NCI-H345 treated with DMSO at 0.1 percent for 48 hours (cell line): ENCODE measurements at regions not wholly inside any gene's neighbourhood (a gene's known extent, or its start where the extent isn't known, plus 50 kb on each side); places are given as distances from the start of the nearest gene placed in this dataset.

Source experiments
- DNase-seq: peaks from one replicate; lab custom pipeline; 2025; ENCODE audit not compliant: unreplicated experiment; lab: John Stamatoyannopoulos, UW

DNA sequence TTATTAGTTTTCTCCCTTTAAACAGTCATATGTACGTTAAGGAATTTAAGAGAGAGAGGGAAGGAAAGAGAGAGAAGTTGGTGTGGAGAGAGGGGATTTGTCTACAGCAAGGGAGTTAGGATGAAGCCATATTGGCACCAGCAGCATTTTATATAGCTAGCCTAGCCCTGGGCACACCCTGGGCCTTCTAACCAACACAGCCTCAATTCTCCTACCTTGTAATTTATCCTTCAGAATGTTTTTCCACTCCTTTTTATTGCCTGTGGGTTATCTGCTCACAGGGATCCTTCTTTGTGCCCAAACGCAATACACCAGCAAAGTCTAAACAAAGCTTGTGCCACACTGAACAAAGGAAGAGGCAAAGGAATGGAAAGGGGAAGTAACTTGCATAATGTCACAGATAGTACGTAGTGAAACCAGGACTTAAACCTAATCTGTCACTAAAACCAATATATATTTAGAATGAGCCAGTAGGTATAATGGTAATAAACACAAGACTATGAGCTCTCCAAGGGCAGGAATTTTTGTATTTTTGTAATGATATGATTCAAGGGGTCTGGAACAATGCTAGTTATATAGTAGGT lies 613.8 kb upstream of the TENM4 start:
- DNase-seq = no peak

GRCh38 chr11:80048513-80048912 lies 607.7 kb upstream of the TENM4 start:
- DNase-seq = no peak

DNA sequence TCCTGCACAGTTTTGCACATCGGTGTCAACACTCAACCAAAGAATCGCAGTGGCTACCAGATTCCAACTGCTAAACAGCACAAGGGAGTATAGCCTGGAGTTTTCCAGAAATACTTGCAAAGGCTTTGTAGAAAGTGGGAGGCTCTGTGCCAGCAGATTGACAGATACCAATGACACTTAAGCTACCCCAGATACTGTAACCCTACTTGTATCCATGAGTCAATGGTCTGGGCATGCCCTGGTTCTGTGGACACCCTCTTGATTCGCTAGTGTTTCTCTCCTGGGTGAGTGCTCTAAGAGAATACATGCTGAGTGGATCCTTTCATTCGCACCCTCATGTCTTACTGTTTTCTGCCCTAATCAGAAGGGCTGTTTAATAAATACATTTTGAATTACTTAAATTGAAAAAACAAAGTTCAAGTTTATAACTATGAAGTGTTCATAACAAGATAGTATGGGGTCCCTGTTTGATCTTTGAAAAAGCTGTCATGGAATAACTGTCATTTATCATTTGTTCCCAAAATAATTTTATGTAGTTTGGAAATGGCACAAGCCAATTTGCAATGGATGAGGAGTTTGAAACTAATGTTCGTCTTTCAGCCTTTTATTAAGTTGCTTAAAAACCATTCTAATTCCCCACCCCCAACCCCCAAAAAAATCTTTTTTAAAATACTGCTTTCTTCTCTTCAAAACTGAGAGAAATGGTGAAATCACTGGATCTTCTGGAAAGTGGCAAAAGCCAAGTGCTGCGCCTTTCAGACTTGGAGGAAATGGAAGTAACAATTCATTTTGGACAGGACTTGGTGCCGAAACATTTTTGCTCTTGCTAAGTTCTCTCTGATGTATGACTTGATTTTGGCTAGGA lies 600.5 kb upstream of the TENM4 start:
- DNase-seq = no peak

GRCh38 chr11:80034801-80035200 lies 594.0 kb upstream of the TENM4 start:
- DNase-seq = no peak

GRCh38 chr11:80031014-80031600 lies 590.3 kb upstream of the TENM4 start:
- no peak for DNase-seq

DNA sequence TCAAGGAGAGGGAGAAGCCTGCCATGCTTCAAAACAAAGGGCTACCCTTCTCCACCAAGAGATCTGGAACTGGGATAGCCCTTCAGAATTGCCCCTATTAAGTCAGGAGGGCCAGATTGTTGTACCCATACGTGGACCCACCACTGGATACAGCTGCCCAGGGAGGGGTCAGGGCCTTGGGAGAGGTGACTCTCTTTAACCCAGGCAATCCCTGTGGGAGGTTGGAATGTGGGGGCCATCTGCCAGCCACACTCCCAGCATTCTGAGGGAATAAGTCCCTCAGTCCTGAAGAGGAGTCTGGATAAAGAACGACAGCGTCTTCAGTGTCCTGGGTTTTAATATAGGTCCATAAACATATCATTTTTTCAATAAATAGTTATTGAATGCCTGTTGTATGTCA lies 588.2 kb upstream of the TENM4 start:
- DNase-seq = no peak

DNA sequence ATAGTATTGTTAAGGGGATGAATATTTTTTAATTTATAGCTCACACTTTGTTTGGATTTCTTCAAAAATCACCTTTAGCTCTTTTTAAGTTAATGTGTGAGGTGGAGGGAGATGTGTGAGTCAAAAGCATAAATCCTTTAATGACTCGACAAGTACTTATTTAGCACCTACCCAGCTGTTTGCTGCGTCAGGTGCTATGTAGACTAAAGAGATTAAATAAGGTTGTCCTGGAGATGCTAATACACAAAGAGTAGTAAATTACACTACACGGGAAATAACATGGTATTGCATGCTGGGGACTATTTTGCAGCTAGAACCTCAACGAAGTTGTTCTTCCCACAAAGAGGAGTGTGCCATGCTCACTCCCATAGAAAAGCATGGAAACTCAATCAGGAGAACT lies 583.3 kb upstream of the TENM4 start:
- no peak for DNase-seq

DNA sequence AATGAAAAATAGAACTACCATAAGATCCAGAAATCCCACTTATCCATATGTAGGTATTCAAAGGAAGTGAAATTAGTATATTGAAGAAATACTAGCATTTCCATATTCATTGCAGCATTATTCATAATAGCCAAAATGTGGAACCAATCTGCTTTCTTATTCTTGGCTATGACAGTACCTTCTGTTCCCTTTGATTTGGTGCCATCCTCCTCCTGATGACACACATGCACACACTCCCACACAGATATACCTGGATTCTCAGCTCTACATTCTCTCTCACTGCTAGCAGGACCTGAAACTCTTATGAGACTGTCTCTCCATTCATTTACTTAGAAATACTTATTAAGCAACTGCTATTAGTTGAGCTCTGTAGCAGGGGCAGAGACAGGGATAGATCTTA lies 582.6 kb upstream of the TENM4 start:
- DNase-seq = no peak

- no peak for DNase-seq
Observed at GRCh38 chr11:80010536-80010935, 569.7 kb upstream of the TENM4 start.

- DNase-seq = no peak
Observed at GRCh38 chr11:80009081-80009480, 568.3 kb upstream of the TENM4 start.

DNA sequence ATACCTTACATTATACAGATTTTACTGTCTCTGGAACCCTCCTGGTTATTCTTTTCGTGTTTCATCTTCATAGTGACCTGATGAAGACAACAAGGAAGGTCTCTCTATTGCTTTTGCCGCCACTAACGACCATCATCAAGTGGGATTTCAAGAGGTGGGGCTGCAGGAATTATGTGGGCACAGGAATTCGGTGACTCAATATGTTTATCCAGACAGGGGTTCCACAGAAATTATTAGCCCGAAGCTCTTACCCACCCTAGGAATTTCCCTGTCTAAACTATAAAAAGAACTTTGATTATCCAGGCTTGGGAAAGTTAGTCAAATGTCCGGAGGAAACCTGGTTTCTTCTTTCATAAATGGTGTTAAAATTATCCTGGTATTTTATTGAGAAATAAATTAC lies 566.8 kb upstream of the TENM4 start:
- no peak for DNase-seq

- DNase-seq = no peak
Observed at GRCh38 chr11:79990141-79990540, 549.3 kb upstream of the TENM4 start.

DNA sequence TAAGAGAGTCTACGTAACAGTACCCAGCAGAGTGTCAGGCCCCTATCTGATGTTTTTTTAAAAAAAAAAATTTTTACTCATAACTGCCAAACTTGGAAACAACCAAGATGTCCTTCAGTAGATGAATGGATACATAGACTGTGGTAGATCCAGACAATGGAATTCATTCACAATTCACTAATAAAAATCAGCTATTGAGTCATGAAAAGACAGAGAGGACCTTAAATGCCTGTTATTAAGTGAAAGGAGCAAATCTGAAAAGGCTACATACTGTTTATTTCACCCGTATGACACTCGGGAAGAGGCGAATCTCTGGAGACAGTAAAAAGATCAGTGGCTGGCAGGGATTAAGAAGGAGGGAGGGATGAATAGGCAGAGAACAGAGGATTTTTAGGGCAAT lies 541.4 kb upstream of the TENM4 start:
- DNase-seq = no peak

- no peak for DNase-seq
Observed at GRCh38 chr11:79980916-79981315, 540.1 kb upstream of the TENM4 start.

GRCh38 chr11:79973721-79974617 lies 533.1 kb upstream of the TENM4 start:
- no peak for DNase-seq

DNA sequence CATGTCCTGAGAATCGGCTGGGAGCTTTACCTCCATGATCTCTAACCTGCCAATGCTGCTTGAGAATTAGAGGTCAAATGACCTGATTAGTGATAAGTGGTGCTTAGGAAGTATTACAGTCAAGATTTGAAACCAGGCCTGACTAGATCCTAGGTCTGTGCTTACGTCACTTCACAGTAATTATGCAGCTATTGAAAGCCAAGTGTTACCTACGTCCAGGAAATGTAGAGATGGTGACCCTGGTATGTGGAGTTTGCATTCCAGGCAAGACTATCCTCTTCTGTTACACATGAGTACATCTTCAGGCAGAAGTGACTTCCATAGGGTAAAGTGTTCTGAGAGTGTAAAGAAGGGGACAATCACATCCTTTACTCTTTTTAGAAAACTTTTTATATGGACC lies 530.4 kb upstream of the TENM4 start:
- DNase-seq = no peak

DNA sequence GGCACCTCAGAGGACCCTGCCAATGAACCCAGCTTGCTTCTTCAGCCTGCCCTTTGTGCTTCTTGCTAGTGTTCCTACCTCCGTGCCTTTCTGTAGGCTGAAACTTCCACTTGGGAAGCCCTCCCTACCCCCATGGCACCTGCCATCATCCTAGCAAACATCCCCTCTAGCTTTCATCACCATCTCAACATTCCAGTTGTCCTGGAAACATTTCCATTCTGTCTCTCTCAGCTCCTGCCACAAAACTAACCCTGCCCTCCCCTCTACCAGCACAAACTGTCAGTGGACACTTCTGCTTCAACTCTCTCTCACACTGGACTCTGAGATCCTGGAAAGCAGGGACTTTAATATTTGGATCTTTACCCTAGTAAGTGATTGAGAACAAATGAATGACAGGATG lies 525.8 kb upstream of the TENM4 start:
- no peak for DNase-seq

DNA sequence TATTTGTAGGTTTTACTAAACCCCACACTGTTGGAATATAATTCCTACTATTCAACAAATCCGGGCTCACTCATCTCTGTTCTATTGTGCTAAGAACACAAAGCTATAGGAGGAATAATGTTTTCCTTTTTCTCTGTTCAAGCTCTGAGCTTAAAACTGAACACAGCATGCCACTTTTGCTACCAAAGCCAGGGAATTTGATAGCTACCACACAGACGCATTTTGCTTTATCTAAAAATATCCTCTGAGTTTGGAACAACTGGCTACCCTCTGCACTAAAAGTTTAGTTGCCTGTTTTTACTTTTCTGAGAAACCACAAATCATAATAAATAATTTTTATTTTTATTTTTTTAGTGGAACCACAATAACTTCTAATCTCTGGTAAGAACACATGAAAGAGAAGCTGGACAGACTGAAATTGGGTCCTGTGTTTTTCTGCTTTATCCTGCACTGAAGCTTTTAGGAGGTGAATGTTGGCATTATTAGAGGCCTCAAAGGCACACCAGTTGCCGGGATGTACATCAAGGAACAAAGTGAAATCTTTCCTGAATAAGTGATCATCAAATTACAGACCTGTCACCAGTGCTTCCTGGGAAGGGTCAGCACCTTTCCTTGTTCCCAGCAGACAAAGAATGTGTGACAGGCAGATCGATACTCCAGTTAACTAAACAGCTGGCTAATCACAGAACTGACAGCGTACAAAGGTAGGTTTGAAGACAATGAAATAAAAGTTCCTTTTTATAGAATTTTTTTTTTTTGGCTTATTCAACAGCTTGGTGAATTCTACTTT lies 523.2 kb upstream of the TENM4 start:
- no peak for DNase-seq

- DNase-seq = no peak
Observed at GRCh38 chr11:79960461-79960860, 519.6 kb upstream of the TENM4 start.

DNA sequence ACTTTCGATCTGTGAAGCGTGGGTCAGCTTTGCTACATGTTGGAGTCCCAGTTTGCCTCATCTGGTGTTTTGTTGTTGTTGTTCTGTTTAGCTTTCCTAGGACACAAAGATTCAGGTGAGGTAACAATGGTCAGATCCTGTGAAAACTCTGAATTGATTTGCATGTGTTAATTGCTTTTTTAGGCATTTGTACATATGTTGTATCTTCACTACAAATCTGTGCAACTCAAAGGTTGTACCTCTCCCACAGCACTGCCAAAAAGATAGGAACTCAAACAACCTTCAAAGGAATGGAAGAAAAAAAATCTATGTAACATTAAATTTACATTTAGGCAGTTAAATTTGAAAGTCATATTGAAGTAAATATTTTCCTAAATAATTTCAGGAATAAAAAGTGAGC lies 518.5 kb upstream of the TENM4 start:
- no peak for DNase-seq

- DNase-seq = no peak
Observed at GRCh38 chr11:79957702-79958101, 516.9 kb upstream of the TENM4 start.
